ENCODE measurements at regions not wholly inside any gene's neighbourhood (a gene's known extent, or its start where the extent isn't known, plus 50 kb on each side); places are given as distances from the start of the nearest gene placed in this dataset.

- WGBS, 2 donors = 80 to 81% methylated on average over 6 of the region's 6 CpGs
- Histone ChIP-seq H3K9me3 (no peaks in the 10 kb centered on the region), H3K27me3 (no peaks in the 10 kb centered on the region), H3K4me1 (no peaks in the 10 kb centered on the region), H3K27ac (no peak overlapping the region), H3K36me3 (replicated peaks in 1 of 2; ENCODE audit: insufficient read depth in 1 of 2, low read depth in 2 of 2) (no peaks in the 10 kb centered on the region), H3K4me3 (no peak overlapping the region)
- intact Hi-C loops (cut with DNase I) = no loop called here
- ATAC-seq (no peak), DNase-seq (no peak)
- TF ChIP-seq CTCF (IDR thresholded peaks at IDR 0.05) (no peak), POLR2A (IDR thresholded peaks at IDR 0.05) (no peak)
Observed at GRCh38 chr9:96183751-96184150, 118.2 kb downstream of the HSD17B3 start.

GRCh38 chr9:96178153-96178552 lies 123.8 kb downstream of the HSD17B3 start:
- Histone ChIP-seq H3K9me3 (no peaks in the 10 kb centered on the region), H3K4me1 (peaks cover 8% of the 10 kb centered on the region), H3K27ac (no peak overlapping the region), H3K27me3 (no peaks in the 10 kb centered on the region), H3K36me3 (replicated peaks in 1 of 2; ENCODE audit: insufficient read depth in 1 of 2, low read depth in 2 of 2) (no peaks in the 10 kb centered on the region), H3K4me3 (no peak overlapping the region)
- intact Hi-C loops (cut with DNase I) = no loop called here
- 76 to 88% methylated on average over 3 to 8 of the region's 8 CpGs for WGBS, 2 donors
- no peak for ATAC-seq
- DNase-seq = no peak
- TF ChIP-seq CTCF (IDR thresholded peaks at IDR 0.05) (no peak), POLR2A (IDR thresholded peaks at IDR 0.05) (no peak)

GRCh38 chr9:96177719-96178028 lies 124.3 kb downstream of the HSD17B3 start:
- H3K4me1 ChIP-seq = peaks cover 8% of the 10 kb centered on the region
- TF ChIP-seq CTCF (IDR thresholded peaks at IDR 0.05) = no peak
- no peak for TF ChIP-seq POLR2A (IDR thresholded peaks at IDR 0.05)
- ATAC-seq = no peak
- no peak overlapping the region for H3K27ac ChIP-seq
- H3K27me3 ChIP-seq = no peaks in the 10 kb centered on the region
- H3K4me3 ChIP-seq = no peak overlapping the region
- WGBS, 2 donors = 50 to 69% methylated on average over 4 of the region's 4 CpGs
- intact Hi-C loops (cut with DNase I) = no loop called here
- DNase-seq = no peak
- no peaks in the 10 kb centered on the region for H3K9me3 ChIP-seq
- H3K36me3 ChIP-seq (replicated peaks in 1 of 2; ENCODE audit: insufficient read depth in 1 of 2, low read depth in 2 of 2) = no peaks in the 10 kb centered on the region

- TF ChIP-seq POLR2A (IDR thresholded peaks at IDR 0.05) (no peak), CTCF (IDR thresholded peaks at IDR 0.05) (no peak)
- Histone ChIP-seq H3K27ac (no peak overlapping the region), H3K4me1 (peaks cover 13% of the 10 kb centered on the region), H3K9me3 (no peaks in the 10 kb centered on the region), H3K36me3 (replicated peaks in 1 of 2; ENCODE audit: insufficient read depth in 1 of 2, low read depth in 2 of 2) (no peaks in the 10 kb centered on the region), H3K4me3 (no peak overlapping the region), H3K27me3 (no peaks in the 10 kb centered on the region)
- ATAC-seq (peak; percentile 55), DNase-seq (peak; percentile 21 to 47 (median 43))
- intact Hi-C loops (cut with DNase I) = no loop called here
- 49 to 59% methylated on average over 10 of the region's 10 CpGs for WGBS, 2 donors
Observed at GRCh38 chr9:96177005-96177718, 124.8 kb downstream of the HSD17B3 start.

GRCh38 chr9:96175796-96176195 lies 126.2 kb downstream of the HSD17B3 start:
- Histone ChIP-seq H3K36me3 (replicated peaks in 1 of 2; ENCODE audit: insufficient read depth in 1 of 2, low read depth in 2 of 2) (no peaks in the 10 kb centered on the region), H3K27me3 (no peaks in the 10 kb centered on the region), H3K4me1 (peaks cover 13% of the 10 kb centered on the region), H3K9me3 (no peaks in the 10 kb centered on the region), H3K27ac (no peak overlapping the region), H3K4me3 (no peak overlapping the region)
- TF ChIP-seq CTCF (IDR thresholded peaks at IDR 0.05) = no peak
- TF ChIP-seq POLR2A (IDR thresholded peaks at IDR 0.05) = no peak
- ATAC-seq (no peak), DNase-seq (no peak)
- intact Hi-C loops (cut with DNase I) = no loop called here

Data from body of pancreas (tissue), 4 donors.